GM12891 (cell line): ENCODE measurements at regions not wholly inside any gene's neighbourhood (a gene's known extent, or its start where the extent isn't known, plus 50 kb on each side); places are given as distances from the start of the nearest gene placed in this dataset.
"Not testable (repeated sequence)": the region's sequence is repeated elsewhere in the genome, so short reads cannot be mapped to it uniquely, and the experiment has no call there.

Source experiments
- POLR2A ChIP-seq: IDR thresholded peaks from 2 replicates; pipeline ENCODE4 v1.6.1; 2011; ENCODE audit warnings: low read depth, low read length, control low read depth
- POU2F2 ChIP-seq: IDR thresholded peaks from 2 replicates; pipeline ENCODE4 v1.6.1; 2011; ENCODE audit warnings: low read depth, mild to moderate bottlenecking, control low read depth, low read length, moderate library complexity
- TAF1 ChIP-seq: IDR thresholded peaks from 2 replicates; pipeline ENCODE4 v1.6.1; 2011; ENCODE audit warnings: low read depth, low read length, control low read depth

DNA sequence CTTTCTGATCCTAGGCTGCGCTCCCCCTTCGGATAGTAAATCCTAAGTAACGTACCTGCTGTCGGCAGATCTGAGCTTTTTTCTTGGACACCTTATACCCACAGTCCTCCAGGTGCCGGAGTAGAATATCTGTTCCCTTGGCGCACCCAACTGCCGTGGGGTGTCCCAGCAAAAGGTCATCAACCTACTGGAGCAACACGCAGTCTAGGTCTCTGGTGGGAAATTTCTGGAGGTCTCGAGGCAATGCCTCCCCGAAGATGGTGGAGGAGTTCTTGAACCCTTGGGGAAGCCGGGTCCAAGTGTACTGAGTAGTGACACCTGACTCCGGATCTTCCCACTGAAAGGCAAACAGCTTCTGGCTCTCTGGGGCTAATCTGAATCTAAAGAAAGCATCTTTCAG, 129.3 kb upstream of the CCZ1B start:
- not testable (repeated sequence) for TF ChIP-seq POLR2A, TAF1, POU2F2
